A549 (cell line): ENCODE measurements at regions not wholly inside any gene's neighbourhood (a gene's known extent, or its start where the extent isn't known, plus 50 kb on each side); places are given as distances from the start of the nearest gene placed in this dataset.
"Not testable (repeated sequence)": the region's sequence is repeated elsewhere in the genome, so short reads cannot be mapped to it uniquely, and the experiment has no call there.

Experiments used
- BHLHE40 ChIP-seq: IDR thresholded peaks from 2 replicates; pipeline ENCODE4 v1.6.1; 2012; ENCODE audit warnings: low read depth, low read length, inconsistent platforms
- HOXB5 ChIP-seq: fragments of 250-450 bp; sonication (Bioruptor Pico); IDR thresholded peaks from 2 replicates; pipeline ENCODE4 v1.5.0; 2020; ENCODE audit warnings: mild to moderate bottlenecking, moderate library complexity
- JUNB ChIP-seq: fragments of >200 bp; sonication (Bioruptor Twin); formaldehyde crosslinking; IDR thresholded peaks from 2 replicates; pipeline ENCODE4 v1.6.1; 2016
- PHF8 ChIP-seq: fragments of 200-600 bp; sonication (generic); IDR thresholded peaks from 2 replicates; pipeline ENCODE4 v1.6.1; 2016; ENCODE audit warnings: low read depth, mild to moderate bottlenecking, antibody characterized with exemption, moderate library complexity, borderline replicate concordance
- RAD21 ChIP-seq, 2 experiments: fragments of >200 bp in 1 of 2; sonication (Bioruptor Twin) in 1 of 2; formaldehyde crosslinking in 1 of 2; IDR thresholded peaks in 1 of 2; conservative IDR thresholded peaks in 1 of 2; 2 replicates in 1 of 2; 3 replicates in 1 of 2; pipeline ENCODE4 v1.6.1; 2012 to 2018; ENCODE audit warnings: inconsistent platforms in 1 of 2
- ZFP36 ChIP-seq: fragments of 450-650 bp; IDR thresholded peaks from 2 replicates; pipeline ENCODE4 v1.6.1; 2014; ENCODE audit warnings: borderline replicate concordance; ENCODE audit not compliant: partially characterized antibody
- TF ChIP-seq, protein P1 (sequence below): fragments of >200 bp; sonication (Bioruptor Twin); formaldehyde crosslinking; IDR thresholded peaks from 3 replicates; pipeline ENCODE4 v1.5.1; 2016
- TF ChIP-seq, protein P2 (sequence below): IDR thresholded peaks from 2 replicates; pipeline ENCODE4 v1.6.1; 2012
- TF ChIP-seq, protein P3 (sequence below): fragments of 200-600 bp; sonication (generic); IDR thresholded peaks from 2 replicates; pipeline ENCODE4 v1.6.1; 2016; ENCODE audit warnings: antibody characterized with exemption, mild to moderate bottlenecking, moderate library complexity

- TF ChIP-seq, protein P1, sequence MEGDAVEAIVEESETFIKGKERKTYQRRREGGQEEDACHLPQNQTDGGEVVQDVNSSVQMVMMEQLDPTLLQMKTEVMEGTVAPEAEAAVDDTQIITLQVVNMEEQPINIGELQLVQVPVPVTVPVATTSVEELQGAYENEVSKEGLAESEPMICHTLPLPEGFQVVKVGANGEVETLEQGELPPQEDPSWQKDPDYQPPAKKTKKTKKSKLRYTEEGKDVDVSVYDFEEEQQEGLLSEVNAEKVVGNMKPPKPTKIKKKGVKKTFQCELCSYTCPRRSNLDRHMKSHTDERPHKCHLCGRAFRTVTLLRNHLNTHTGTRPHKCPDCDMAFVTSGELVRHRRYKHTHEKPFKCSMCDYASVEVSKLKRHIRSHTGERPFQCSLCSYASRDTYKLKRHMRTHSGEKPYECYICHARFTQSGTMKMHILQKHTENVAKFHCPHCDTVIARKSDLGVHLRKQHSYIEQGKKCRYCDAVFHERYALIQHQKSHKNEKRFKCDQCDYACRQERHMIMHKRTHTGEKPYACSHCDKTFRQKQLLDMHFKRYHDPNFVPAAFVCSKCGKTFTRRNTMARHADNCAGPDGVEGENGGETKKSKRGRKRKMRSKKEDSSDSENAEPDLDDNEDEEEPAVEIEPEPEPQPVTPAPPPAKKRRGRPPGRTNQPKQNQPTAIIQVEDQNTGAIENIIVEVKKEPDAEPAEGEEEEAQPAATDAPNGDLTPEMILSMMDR, result not testable (repeated sequence)
- TF ChIP-seq HOXB5; BHLHE40; PHF8; ZFP36; RAD21 (conservative IDR thresholded peaks at IDR 0.05 in 1 of 2, IDR thresholded peaks at IDR 0.05 in 1 of 2); JUNB: not testable (repeated sequence)
- TF ChIP-seq, protein P2, sequence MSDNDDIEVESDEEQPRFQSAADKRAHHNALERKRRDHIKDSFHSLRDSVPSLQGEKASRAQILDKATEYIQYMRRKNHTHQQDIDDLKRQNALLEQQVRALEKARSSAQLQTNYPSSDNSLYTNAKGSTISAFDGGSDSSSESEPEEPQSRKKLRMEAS, result not testable (repeated sequence)
- TF ChIP-seq, protein P3, sequence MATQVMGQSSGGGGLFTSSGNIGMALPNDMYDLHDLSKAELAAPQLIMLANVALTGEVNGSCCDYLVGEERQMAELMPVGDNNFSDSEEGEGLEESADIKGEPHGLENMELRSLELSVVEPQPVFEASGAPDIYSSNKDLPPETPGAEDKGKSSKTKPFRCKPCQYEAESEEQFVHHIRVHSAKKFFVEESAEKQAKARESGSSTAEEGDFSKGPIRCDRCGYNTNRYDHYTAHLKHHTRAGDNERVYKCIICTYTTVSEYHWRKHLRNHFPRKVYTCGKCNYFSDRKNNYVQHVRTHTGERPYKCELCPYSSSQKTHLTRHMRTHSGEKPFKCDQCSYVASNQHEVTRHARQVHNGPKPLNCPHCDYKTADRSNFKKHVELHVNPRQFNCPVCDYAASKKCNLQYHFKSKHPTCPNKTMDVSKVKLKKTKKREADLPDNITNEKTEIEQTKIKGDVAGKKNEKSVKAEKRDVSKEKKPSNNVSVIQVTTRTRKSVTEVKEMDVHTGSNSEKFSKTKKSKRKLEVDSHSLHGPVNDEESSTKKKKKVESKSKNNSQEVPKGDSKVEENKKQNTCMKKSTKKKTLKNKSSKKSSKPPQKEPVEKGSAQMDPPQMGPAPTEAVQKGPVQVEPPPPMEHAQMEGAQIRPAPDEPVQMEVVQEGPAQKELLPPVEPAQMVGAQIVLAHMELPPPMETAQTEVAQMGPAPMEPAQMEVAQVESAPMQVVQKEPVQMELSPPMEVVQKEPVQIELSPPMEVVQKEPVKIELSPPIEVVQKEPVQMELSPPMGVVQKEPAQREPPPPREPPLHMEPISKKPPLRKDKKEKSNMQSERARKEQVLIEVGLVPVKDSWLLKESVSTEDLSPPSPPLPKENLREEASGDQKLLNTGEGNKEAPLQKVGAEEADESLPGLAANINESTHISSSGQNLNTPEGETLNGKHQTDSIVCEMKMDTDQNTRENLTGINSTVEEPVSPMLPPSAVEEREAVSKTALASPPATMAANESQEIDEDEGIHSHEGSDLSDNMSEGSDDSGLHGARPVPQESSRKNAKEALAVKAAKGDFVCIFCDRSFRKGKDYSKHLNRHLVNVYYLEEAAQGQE, result not testable (repeated sequence)
Measured at GRCh38 chr7:108943048-108943447, 373.4 kb downstream of the DNAJB9 start.
